ENCODE measurements at regions not wholly inside any gene's neighbourhood (a gene's known extent, or its start where the extent isn't known, plus 50 kb on each side); places are given as distances from the start of the nearest gene placed in this dataset.

DNA sequence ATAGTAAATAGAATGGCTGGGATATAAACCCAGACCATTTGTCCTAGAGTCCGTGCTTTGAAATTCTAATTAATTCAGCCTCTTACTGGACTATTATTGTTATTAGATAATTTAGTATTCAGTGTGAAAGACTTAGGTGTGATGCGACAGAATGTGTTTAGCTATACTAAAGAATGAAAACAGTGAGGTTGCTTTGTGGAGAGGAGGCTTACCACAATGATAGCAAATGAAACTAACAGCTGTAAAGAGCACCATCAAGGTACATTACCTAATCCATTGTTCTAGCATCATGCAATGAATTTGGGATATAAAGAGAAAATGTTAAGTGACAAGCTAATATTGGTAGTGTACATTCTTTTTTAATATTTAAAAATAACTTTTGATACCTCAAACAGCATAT is 911.1 kb downstream of the KCNT2 start:
- TF ChIP-seq, protein P1, sequence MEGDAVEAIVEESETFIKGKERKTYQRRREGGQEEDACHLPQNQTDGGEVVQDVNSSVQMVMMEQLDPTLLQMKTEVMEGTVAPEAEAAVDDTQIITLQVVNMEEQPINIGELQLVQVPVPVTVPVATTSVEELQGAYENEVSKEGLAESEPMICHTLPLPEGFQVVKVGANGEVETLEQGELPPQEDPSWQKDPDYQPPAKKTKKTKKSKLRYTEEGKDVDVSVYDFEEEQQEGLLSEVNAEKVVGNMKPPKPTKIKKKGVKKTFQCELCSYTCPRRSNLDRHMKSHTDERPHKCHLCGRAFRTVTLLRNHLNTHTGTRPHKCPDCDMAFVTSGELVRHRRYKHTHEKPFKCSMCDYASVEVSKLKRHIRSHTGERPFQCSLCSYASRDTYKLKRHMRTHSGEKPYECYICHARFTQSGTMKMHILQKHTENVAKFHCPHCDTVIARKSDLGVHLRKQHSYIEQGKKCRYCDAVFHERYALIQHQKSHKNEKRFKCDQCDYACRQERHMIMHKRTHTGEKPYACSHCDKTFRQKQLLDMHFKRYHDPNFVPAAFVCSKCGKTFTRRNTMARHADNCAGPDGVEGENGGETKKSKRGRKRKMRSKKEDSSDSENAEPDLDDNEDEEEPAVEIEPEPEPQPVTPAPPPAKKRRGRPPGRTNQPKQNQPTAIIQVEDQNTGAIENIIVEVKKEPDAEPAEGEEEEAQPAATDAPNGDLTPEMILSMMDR (IDR thresholded peaks at IDR 0.05) = no peak
- TF ChIP-seq POLR2A (IDR thresholded peaks at IDR 0.05) (no peak), EP300 (IDR thresholded peaks at IDR 0.05) (no peak)
